ENCODE measurements at regions not wholly inside any gene's neighbourhood (a gene's known extent, or its start where the extent isn't known, plus 50 kb on each side); places are given as distances from the start of the nearest gene placed in this dataset.

- in situ Hi-C loops (cut with MboI; ENCODE audit: low sequenced_read_pairs) = no loop called here
- ATAC-seq (ENCODE audit: low read depth) = no peak
Observed at GRCh38 chr12:38053113-38053512, 263.5 kb upstream of the ALG10B start.

More at GRCh38 chr12:38053113-38053512, 263.5 kb upstream of the ALG10B start:
- H2BK5ac ChIP-seq (ENCODE audit: low read depth, low read length, poor library complexity, severe bottlenecking) = no peak overlapping the region
- H4K5ac ChIP-seq (ENCODE audit: low read depth, low read length) = no peak overlapping the region
- H3K18ac ChIP-seq (ENCODE audit: low read depth, low read length) = no peak overlapping the region
- H2BK20ac ChIP-seq (ENCODE audit: low read depth, low read length) = no peak overlapping the region
- H3K56ac ChIP-seq (ENCODE audit: extremely low read depth, insufficient read depth, low read length) = no peak overlapping the region
- H3K27ac ChIP-seq (ENCODE audit: insufficient read depth, low read length) = no peak overlapping the region
- intact Hi-C loops (cut with micrococcal nuclease) (no loop called here), dilution Hi-C loops (cut with HindIII; ENCODE audit: low sequenced_read_pairs, unreplicated experiment) (no loop called here)
- POLR2A ChIA-PET (ENCODE audit: unreplicated experiment) = no interaction called here
- 0% methylated on average over 1 of the region's 16 CpGs; no CpG with 5 or more reads in 1 of the 2 experiments for WGBS, 2 experiments (ENCODE audit: extremely low coverage in 2 of 2, insufficient read length in 1 of 2)
- no peak overlapping the region for H4K8ac ChIP-seq (ENCODE audit: low read depth in 2 of 2, low read length in 2 of 2)
- H3K14ac ChIP-seq (replicated peaks; ENCODE audit: low read depth, low read length) = no peak overlapping the region
- no peak overlapping the region for H3K23ac ChIP-seq (ENCODE audit: low read depth, low read length)
- H3K36me3 ChIP-seq (ENCODE audit: control insufficient read depth, insufficient read depth, low read length) = no peaks in the 10 kb centered on the region
- no peaks in the 10 kb centered on the region for H3K79me1 ChIP-seq (ENCODE audit: low read depth in 1 of 2, low read length in 2 of 2)
- no peak for DNase-seq
- no peaks in the 10 kb centered on the region for H3K4me1 ChIP-seq (ENCODE audit: control insufficient read depth, insufficient read depth, low read length)
- H2AFZ ChIP-seq (replicated peaks; ENCODE audit: low read length, poor library complexity) = no peak overlapping the region
- no TSS peak for BruUV-seq (replicated peaks)
- H3K4me2 ChIP-seq (ENCODE audit: low read depth, low read length) = no peak overlapping the region
- H2BK15ac ChIP-seq (ENCODE audit: low read depth, low read length) = no peak overlapping the region
- CTCF ChIA-PET = no interaction called here
- H3K9me1 ChIP-seq (ENCODE audit: insufficient read depth, low read length) = no peaks in the 10 kb centered on the region
- TF ChIP-seq RCOR1 (IDR thresholded peaks at IDR 0.05; ENCODE audit: insufficient replicate concordance, low read length) = no peak
- no peak for TF ChIP-seq NFE2L2 (IDR thresholded peaks at IDR 0.05; ENCODE audit: low read depth, low read length)
- no peak for TF ChIP-seq BHLHE40 (IDR thresholded peaks at IDR 0.05; ENCODE audit: low read depth, low read length)
- no peak for TF ChIP-seq MXI1 (IDR thresholded peaks at IDR 0.05; ENCODE audit: borderline replicate concordance, low read depth, low read length)
- TF ChIP-seq SMC3 (IDR thresholded peaks at IDR 0.05; ENCODE audit: low read depth, low read length) = no peak
- TF ChIP-seq USF2 (IDR thresholded peaks at IDR 0.05; ENCODE audit: low read depth, low read length) = no peak
- no peak for TF ChIP-seq FOS (IDR thresholded peaks at IDR 0.05; ENCODE audit: low read depth, low read length)
- H3K4ac ChIP-seq (ENCODE audit: low read depth, low read length) = no peak overlapping the region
- no peaks in the 10 kb centered on the region for H4K20me1 ChIP-seq (ENCODE audit: insufficient read depth, low read length)
- peaks cover 60% of the 10 kb centered on the region for H3K9me3 ChIP-seq (ENCODE audit: control insufficient read depth, insufficient read depth, low read length)
- H4K91ac ChIP-seq (ENCODE audit: insufficient read depth, low read depth, low read length) = no peak overlapping the region
- no peak overlapping the region for H2BK120ac ChIP-seq (ENCODE audit: low read depth, low read length)
- H3K27me3 ChIP-seq (ENCODE audit: control insufficient read depth, insufficient read depth, low read length) = no peaks in the 10 kb centered on the region
- H2AK9ac ChIP-seq (replicated peaks; ENCODE audit: low read depth, low read length, poor library complexity) = no peak overlapping the region
- no peak overlapping the region for H3K4me3 ChIP-seq (ENCODE audit: insufficient read depth, low read depth, low read length)
- H2AK5ac ChIP-seq (ENCODE audit: low read depth, low read length) = no peak overlapping the region
- no peak overlapping the region for H3K9ac ChIP-seq (ENCODE audit: low read depth, low read length)
